Subcutaneous abdominal adipose tissue (tissue), 5 donors: ENCODE measurements at regions not wholly inside any gene's neighbourhood (a gene's known extent, or its start where the extent isn't known, plus 50 kb on each side); places are given as distances from the start of the nearest gene placed in this dataset.

Experiments used
- H3K27ac ChIP-seq: one replicate; pipeline ENCODE4 v1.7.0; 2013; ENCODE audit warnings: low read depth, mild to moderate bottlenecking, inconsistent platforms, low read length, moderate library complexity
- H3K27me3 ChIP-seq, 5 donors: one replicate each; pipeline ENCODE4 v1.7.0; 2013; ENCODE audit warnings: low read length in 5 of 5, inconsistent platforms in 1 of 5; ENCODE audit not compliant: control insufficient read depth in 5 of 5, insufficient read depth in 4 of 5
- H3K36me3 ChIP-seq, 5 donors: one replicate each; pipeline ENCODE4 v1.7.0; 2013; ENCODE audit warnings: low read length in 5 of 5; ENCODE audit not compliant: control insufficient read depth in 5 of 5, insufficient read depth in 5 of 5
- H3K4me1 ChIP-seq, 5 donors: one replicate each; pipeline ENCODE4 v1.7.0; 2013; ENCODE audit warnings: low read length in 5 of 5, mild to moderate bottlenecking in 3 of 5, moderate library complexity in 1 of 5; ENCODE audit not compliant: control insufficient read depth in 5 of 5, insufficient read depth in 5 of 5
- H3K4me3 ChIP-seq, 5 donors: one replicate each; pipeline ENCODE4 v1.7.0; 2013; ENCODE audit warnings: low read length in 5 of 5, low read depth in 1 of 5
- H3K9ac ChIP-seq, 5 donors: one replicate each; pipeline ENCODE4 v1.7.0; 2013; ENCODE audit warnings: low read length in 5 of 5, mild to moderate bottlenecking in 4 of 5, moderate library complexity in 3 of 5
- H3K9me3 ChIP-seq, 5 donors: one replicate each; pipeline ENCODE4 v1.7.0; 2013; ENCODE audit warnings: low read length in 5 of 5; ENCODE audit not compliant: control insufficient read depth in 5 of 5
- donor health status: healthy.
- donor health status: healthy.
- donor health status: healthy.
- donor health status: healthy.
- donor health status: healthy.

DNA sequence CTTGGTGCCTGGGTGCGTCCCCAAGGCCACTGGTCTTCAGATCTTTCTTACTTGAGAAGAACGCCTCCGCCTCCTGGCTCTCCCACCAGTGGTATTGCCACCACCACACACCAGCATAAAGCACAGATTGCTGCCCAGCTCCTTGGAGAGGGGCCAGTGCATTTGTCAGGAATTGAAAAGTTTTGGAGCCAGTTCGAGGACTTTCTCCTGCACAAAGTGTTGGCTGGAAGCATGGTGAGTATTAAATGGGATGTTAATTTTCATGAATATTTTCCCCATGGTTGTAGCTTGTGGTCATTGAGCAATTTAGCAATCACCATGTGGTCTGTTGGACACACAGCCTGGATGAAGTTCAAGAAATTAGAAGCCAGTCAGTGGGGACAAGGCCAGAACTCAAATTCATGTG lies 684.6 kb upstream of the FANCL start:
- H3K9me3 ChIP-seq, result no peaks in the 10 kb centered on the region
- H3K27me3 ChIP-seq, result no peaks in the 10 kb centered on the region
- H3K27ac ChIP-seq, result no peak overlapping the region
- no peak overlapping the region for H3K9ac ChIP-seq
- H3K4me1 ChIP-seq, result peaks cover 0 to 11% (median 6%) of the 10 kb centered on the region in 5 donors
- H3K4me3 ChIP-seq, result no peak overlapping the region
- H3K36me3 ChIP-seq, result no peaks in the 10 kb centered on the region

DNA sequence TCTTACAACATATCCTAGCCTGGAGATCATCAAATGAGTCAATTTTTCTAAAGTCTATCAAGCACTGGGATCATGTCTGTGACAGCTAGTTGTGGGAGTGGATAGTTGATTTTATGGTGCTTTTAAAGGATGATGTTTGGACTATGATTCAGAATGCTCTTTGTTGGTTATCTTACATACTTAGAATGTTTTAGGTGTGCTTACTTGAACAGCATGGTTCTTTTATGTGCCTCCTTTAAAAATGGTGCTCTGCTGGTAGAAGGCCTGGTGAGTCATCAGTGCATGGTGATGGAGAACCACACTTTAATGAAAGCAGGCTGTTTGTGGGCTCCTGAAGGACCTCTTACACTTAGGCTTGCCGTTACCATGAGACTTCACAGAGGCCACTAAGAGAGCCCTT lies 682.7 kb upstream of the FANCL start:
- Histone ChIP-seq H3K4me1 (peaks cover 0 to 11% (median 6%) of the 10 kb centered on the region in 5 donors), H3K9ac (no peak overlapping the region), H3K9me3 (no peaks in the 10 kb centered on the region), H3K27ac (no peak overlapping the region), H3K4me3 (no peak overlapping the region), H3K27me3 (no peaks in the 10 kb centered on the region), H3K36me3 (no peaks in the 10 kb centered on the region)

DNA sequence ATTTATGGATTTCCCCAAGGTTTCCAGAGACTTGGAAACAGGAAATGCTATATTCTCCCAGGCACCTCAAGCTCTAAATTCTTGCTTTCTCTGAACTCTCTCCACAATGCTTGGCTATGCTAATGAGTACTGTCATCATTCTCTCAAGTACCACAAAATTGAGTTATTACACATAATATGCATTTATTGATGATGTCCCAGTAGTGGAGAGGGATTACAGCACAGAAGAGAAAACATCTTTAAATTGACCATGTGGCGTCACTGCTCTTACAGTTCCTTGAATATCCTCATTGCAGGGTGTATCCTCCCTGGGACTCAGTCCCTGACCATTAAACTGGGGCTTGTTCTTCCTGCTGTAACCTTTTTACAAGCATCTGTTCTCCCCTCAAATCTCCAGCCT lies 681.1 kb upstream of the FANCL start:
- Histone ChIP-seq H3K9ac (no peak overlapping the region), H3K27ac (no peak overlapping the region), H3K9me3 (no peaks in the 10 kb centered on the region), H3K36me3 (no peaks in the 10 kb centered on the region), H3K27me3 (no peaks in the 10 kb centered on the region), H3K4me3 (no peak overlapping the region), H3K4me1 (peaks cover 0 to 11% (median 6%) of the 10 kb centered on the region in 5 donors)

DNA sequence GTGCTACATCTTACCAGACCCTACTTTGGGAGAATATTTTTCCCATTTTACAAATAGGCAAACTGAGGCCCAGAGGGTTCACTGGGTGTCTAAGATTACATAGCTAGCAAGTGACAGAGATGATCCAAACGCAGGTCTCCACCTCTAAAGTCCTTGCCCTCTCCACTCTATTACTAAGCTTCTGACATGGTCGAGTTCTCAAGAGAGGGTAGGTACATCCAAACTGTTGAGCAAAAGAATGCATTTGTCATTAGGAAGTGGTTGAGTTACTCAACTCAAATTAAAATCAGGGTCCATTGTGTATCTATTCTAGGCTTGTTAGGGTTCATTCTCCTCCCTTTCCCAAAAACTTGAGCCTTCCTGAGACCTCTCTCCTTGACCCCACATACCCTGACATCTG lies 680.6 kb upstream of the FANCL start:
- H3K9ac ChIP-seq, result no peak overlapping the region
- no peaks in the 10 kb centered on the region for H3K9me3 ChIP-seq
- H3K27me3 ChIP-seq, result no peaks in the 10 kb centered on the region
- no peaks in the 10 kb centered on the region for H3K36me3 ChIP-seq
- H3K4me3 ChIP-seq, result no peak overlapping the region
- H3K4me1 ChIP-seq, result peaks cover 0 to 11% (median 6%) of the 10 kb centered on the region in 5 donors
- no peak overlapping the region for H3K27ac ChIP-seq

DNA sequence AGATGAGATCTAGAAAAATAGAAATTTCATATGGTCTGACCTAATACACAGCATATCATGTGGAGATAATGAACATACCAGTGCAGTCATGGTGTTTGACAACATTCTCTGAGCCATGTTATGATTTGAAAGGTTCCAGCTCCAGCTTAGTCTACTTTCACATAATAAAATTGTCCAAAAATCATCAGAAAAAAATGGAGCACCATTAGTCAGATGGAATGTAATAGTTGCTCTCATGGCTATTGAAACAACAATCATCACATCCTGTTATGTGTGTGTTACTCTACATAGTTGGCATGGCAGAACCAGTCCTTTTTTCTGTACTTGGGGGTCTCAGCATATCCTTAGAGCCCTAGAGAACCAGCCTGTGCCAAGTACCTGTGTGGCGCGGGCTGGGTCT lies 678.9 kb upstream of the FANCL start:
- Histone ChIP-seq H3K9ac (no peak overlapping the region), H3K9me3 (no peaks in the 10 kb centered on the region), H3K36me3 (no peaks in the 10 kb centered on the region), H3K4me1 (peaks cover 0 to 6% (median 0%) of the 10 kb centered on the region in 5 donors), H3K27me3 (no peaks in the 10 kb centered on the region), H3K4me3 (no peak overlapping the region), H3K27ac (no peak overlapping the region)

DNA sequence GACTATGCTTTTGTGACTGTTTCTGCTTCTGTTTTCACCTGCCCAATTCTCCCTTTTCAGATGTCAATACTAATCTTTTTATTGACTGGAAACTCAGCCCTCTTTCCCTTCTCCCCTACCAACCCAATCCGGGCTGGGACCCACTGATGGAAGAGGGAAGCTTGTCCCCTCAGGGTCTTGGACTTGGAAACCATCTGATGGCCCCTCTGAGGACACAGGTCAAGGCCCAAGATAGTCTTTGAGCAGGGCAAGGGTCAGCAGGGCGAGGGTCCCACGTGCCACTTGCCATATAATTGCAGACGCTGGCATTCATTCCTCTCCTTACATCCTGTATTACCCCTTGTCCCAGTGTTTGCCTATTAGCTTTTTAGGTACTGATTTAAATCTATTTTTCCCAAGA lies 678.2 kb upstream of the FANCL start:
- Histone ChIP-seq H3K4me1 (peaks cover 0 to 6% (median 0%) of the 10 kb centered on the region in 5 donors), H3K9me3 (no peaks in the 10 kb centered on the region), H3K9ac (no peak overlapping the region)

DNA sequence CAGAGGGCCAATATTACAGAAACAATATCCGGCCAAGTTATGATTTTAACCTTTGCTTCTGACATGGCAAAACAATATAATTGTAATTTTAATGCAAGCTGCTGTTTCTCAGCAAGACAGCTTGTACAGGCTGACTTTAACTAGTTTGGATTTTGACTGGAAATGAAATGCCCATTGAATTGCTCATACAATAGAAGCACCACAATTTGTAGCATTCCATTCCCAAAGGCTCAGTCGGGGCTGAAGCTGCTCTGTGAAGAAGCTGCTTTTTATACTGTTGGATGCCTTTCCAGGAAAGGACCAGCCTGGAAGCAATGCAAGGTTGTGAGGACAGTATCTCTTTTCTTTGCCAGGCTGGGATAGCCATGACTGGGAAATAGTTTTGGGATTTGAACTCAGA lies 677.0 kb upstream of the FANCL start:
- Histone ChIP-seq H3K27ac (no peak overlapping the region), H3K9me3 (no peaks in the 10 kb centered on the region), H3K36me3 (no peaks in the 10 kb centered on the region), H3K4me3 (no peak overlapping the region), H3K9ac (no peak overlapping the region), H3K4me1 (peaks cover 0 to 6% (median 0%) of the 10 kb centered on the region in 5 donors), H3K27me3 (no peaks in the 10 kb centered on the region)

More for the DNA sequence above, 678.2 kb upstream of the FANCL start:
- Histone ChIP-seq H3K36me3 (no peaks in the 10 kb centered on the region), H3K27ac (no peak overlapping the region), H3K4me3 (no peak overlapping the region), H3K27me3 (no peaks in the 10 kb centered on the region)

DNA sequence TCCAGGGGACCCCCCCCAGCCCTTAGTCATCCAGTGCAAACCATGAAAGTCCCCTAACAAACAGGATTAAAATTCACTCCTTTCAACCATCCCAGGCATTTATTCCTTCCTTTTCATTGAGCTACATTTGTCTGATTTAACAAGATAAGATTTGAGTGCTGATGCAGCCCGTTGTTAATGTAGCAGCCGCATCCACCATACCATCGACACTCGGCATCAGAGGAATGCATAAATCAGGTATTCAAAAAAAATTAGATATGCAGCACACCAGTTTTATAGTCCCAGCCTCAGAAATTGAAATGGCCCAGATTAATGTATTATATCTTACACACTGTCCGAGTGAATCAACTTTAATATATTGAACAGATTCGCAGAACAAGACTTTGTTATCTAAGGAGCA lies 676.5 kb upstream of the FANCL start:
- Histone ChIP-seq H3K27me3 (no peaks in the 10 kb centered on the region), H3K4me3 (no peak overlapping the region), H3K4me1 (peaks cover 0 to 6% (median 0%) of the 10 kb centered on the region in 5 donors), H3K9me3 (no peaks in the 10 kb centered on the region), H3K9ac (no peak overlapping the region), H3K27ac (no peak overlapping the region), H3K36me3 (no peaks in the 10 kb centered on the region)

DNA sequence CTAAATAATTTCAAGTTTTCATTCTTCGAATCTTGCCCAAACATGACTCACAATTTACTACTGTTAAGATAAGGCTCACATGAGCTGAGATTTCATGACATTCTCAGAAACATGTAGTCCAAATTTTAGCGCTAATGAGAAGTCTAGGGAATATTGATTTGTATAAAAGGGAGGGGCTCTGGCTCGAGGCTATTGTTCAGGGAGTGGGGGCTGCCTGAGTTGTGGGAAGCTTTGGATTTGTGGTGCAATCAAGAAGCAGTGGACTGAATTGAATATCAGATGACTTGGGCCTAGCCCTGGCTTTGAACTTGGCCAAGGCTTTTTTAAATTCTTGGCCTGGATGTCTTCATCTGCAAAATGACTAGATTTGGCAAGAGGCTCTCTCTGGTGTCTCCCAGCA lies 674.9 kb upstream of the FANCL start:
- H3K27me3 ChIP-seq, result no peaks in the 10 kb centered on the region
- H3K9ac ChIP-seq, result no peak overlapping the region
- no peak overlapping the region for H3K4me3 ChIP-seq
- no peak overlapping the region for H3K27ac ChIP-seq
- peaks cover 0 to 6% (median 0%) of the 10 kb centered on the region in 5 donors for H3K4me1 ChIP-seq
- H3K36me3 ChIP-seq, result no peaks in the 10 kb centered on the region
- H3K9me3 ChIP-seq, result no peaks in the 10 kb centered on the region

DNA sequence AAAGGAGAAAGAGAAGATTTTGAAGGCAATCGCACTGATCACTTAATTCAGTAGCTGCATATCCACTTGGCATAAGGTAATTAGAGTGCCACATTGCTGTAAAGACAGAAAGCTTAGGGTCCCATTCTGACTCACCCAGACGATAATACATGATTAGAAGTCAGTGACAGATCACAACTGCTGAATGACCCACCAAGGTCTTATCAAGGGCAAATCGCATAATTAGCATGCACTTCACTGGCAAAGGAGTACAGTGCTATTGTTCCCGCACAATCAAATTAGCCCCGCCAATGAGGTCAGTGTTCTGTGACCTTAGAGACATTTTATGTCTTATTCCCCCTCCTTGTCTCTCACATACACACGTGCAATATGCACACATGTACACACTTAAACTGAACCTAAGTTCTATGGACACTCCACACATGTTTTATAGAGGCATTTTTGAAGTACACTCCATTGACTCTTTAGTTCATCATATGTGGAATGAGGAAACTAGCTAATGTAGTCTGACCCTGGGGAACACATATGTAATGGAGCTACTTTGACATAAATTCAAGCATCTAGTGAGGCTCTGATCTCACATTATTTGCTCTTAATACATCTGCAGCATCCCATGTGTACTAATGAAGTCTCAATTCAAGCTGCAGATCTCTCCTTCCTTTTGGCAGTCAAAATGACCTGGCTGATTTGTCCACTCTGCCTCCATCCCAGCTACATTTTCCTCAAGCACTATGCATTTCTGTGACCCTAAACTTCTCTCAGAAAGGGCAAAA lies 673.8 kb upstream of the FANCL start:
- Histone ChIP-seq H3K9ac (no peak overlapping the region), H3K27ac (no peak overlapping the region), H3K4me3 (no peak overlapping the region), H3K9me3 (no peaks in the 10 kb centered on the region), H3K4me1 (peaks cover 0 to 6% (median 0%) of the 10 kb centered on the region in 5 donors), H3K27me3 (no peaks in the 10 kb centered on the region), H3K36me3 (no peaks in the 10 kb centered on the region)
